HG03571 (cell line): ENCODE measurements at regions not wholly inside any gene's neighbourhood (a gene's known extent, or its start where the extent isn't known, plus 50 kb on each side); places are given as distances from the start of the nearest gene placed in this dataset.
"Not testable (repeated sequence)": the region's sequence is repeated elsewhere in the genome, so short reads cannot be mapped to it uniquely, and the experiment has no call there.

Experiments
- ATAC-seq: cut with Tn5 transposase; IDR thresholded peaks from one replicate; pipeline ENCODE4 v1.9.1; 2021; ENCODE audit not compliant: unreplicated experiment

GRCh38 chr3:26964313-26964712 lies 341.7 kb downstream of the LRRC3B start:
- no peak for ATAC-seq

GRCh38 chr3:26964836-26965235 lies 342.3 kb downstream of the LRRC3B start:
- no peak for ATAC-seq

GRCh38 chr3:26967501-26967900 lies 344.9 kb downstream of the LRRC3B start:
- no peak for ATAC-seq

- ATAC-seq, result no peak
These were observed 362.1 kb downstream of the LRRC3B start for GRCh38 chr3:26984416-26985390.

- no peak for ATAC-seq
These were observed 366.5 kb downstream of the LRRC3B start for GRCh38 chr3:26989037-26989436.

- no peak for ATAC-seq
These were observed 372.0 kb downstream of the NEK10 start for GRCh38 chr3:26997226-26997625.

GRCh38 chr3:27010834-27011233 lies 358.3 kb downstream of the NEK10 start:
- ATAC-seq, result no peak

- no peak for ATAC-seq
These were observed 347.0 kb downstream of the NEK10 start for GRCh38 chr3:27022096-27022761.

- no peak for ATAC-seq
These were observed 344.7 kb downstream of the NEK10 start for GRCh38 chr3:27024493-27024892.

GRCh38 chr3:27025718-27026117 lies 343.5 kb downstream of the NEK10 start:
- no peak for ATAC-seq

- ATAC-seq, result no peak
These were observed 337.7 kb downstream of the NEK10 start for GRCh38 chr3:27031476-27031875.

GRCh38 chr3:27034255-27034654 lies 334.9 kb downstream of the NEK10 start:
- ATAC-seq, result no peak

GRCh38 chr3:27040674-27041073 lies 328.5 kb downstream of the NEK10 start:
- no peak for ATAC-seq

- ATAC-seq, result not testable (repeated sequence)
These were observed 326.6 kb downstream of the NEK10 start for GRCh38 chr3:27042541-27042940.

- ATAC-seq, result no peak
These were observed 325.7 kb downstream of the NEK10 start for GRCh38 chr3:27043328-27043955.

GRCh38 chr3:27044931-27045481 lies 324.2 kb downstream of the NEK10 start:
- ATAC-seq, result no peak

GRCh38 chr3:27046351-27046750 lies 322.8 kb downstream of the NEK10 start:
- ATAC-seq, result no peak

- no peak for ATAC-seq
These were observed 319.4 kb downstream of the NEK10 start for GRCh38 chr3:27049792-27050191.

- not testable (repeated sequence) for ATAC-seq
These were observed 317.7 kb downstream of the NEK10 start for GRCh38 chr3:27051527-27051926.

- ATAC-seq, result no peak
These were observed 312.9 kb downstream of the NEK10 start for GRCh38 chr3:27056326-27056725.

- ATAC-seq, result no peak
These were observed 309.7 kb downstream of the NEK10 start for GRCh38 chr3:27059489-27059888.
